Transverse colon (tissue), 4 donors: ENCODE measurements at regions not wholly inside any gene's neighbourhood (a gene's known extent, or its start where the extent isn't known, plus 50 kb on each side); places are given as distances from the start of the nearest gene placed in this dataset.

Experiments used
- DNase-seq: peaks from one replicate; pipeline ENCODE4 v3.0.0-alpha.2; 2019
- H3K27ac ChIP-seq, 4 donors: fragments of 200-600 bp; sonication (generic); 2 replicates each; pipeline ENCODE4 v1.5.1; 2016 to 2018; ENCODE audit warnings: inconsistent platforms in 4 of 4
- H3K27me3 ChIP-seq: fragments of 200-600 bp; sonication (generic); 2 replicates; pipeline ENCODE4 v1.5.1; 2017; ENCODE audit warnings: inconsistent platforms
- H3K36me3 ChIP-seq, 4 donors: fragments of 200-600 bp; sonication (generic); 2 replicates each; pipeline ENCODE4 v1.5.1; 2017 to 2019; ENCODE audit warnings: inconsistent platforms in 4 of 4
- H3K4me1 ChIP-seq, 4 donors: fragments of 200-600 bp; sonication (generic); 2 replicates each; pipeline ENCODE4 v1.5.1; 2017 to 2020; ENCODE audit warnings: inconsistent platforms in 4 of 4
- H3K4me3 ChIP-seq, 4 donors: fragments of 200-600 bp; sonication (generic); 1 replicate in 1 of 4; 2 replicates in 3 of 4; pipeline versions ENCODE4 v1.5.1 to v1.6.1; 2017 to 2019; ENCODE audit warnings: inconsistent platforms in 4 of 4
- H3K9me3 ChIP-seq, 2 donors: fragments of 200-600 bp; sonication (generic); 2 replicates each; pipeline ENCODE4 v1.5.1; 2017 to 2019; ENCODE audit warnings: inconsistent platforms in 2 of 2
- EP300 ChIP-seq: sonication (generic); formaldehyde crosslinking; IDR thresholded peaks from one replicate; pipeline ENCODE4 v1.6.1; 2017; ENCODE audit warnings: antibody characterized with exemption, low read depth
- POLR2A ChIP-seq: fragments of 450-650 bp; IDR thresholded peaks from one replicate; pipeline ENCODE4 v1.6.1; 2016; ENCODE audit warnings: antibody characterized with exemption, mild to moderate bottlenecking, moderate library complexity
- POLR2AphosphoS5 ChIP-seq, 3 donors: sonication (generic); formaldehyde crosslinking; IDR thresholded peaks; one replicate each; pipeline ENCODE4 v1.6.1; 2016; ENCODE audit warnings: antibody characterized with exemption in 3 of 3
- WGBS, 2 donors: methylation state at CpG; one replicate each; pipeline ENCODE4 v1.1.5; 2018; ENCODE audit warnings: low coverage in 1 of 2; 5-methylcytosine and 5-hydroxymethylcytosine counted together
- in situ Hi-C, 4 donors: fragments of 200-750 bp; cut with MboI; loops; one replicate each; pipeline versions ENCODE4 v1.15.0 to v1.15.1; 2017; ENCODE audit warnings: low sequenced_read_pairs in 3 of 4, low pct_ligation_motif_present in 1 of 4, low pct_unique_long_range_greater_than_20kb in 1 of 4
- intact Hi-C: fragments of 100-400 bp; cut with DNase I; formaldehyde crosslinking; loops from one replicate; pipeline ENCODE4 v1.15.1; 2023; ENCODE audit warnings: low total_unique reads
- TF ChIP-seq, protein P1 (sequence below), 5 experiments: fragments of 200-600 bp in 3 of 5; fragments of 450-650 bp in 2 of 5; sonication (generic) in 3 of 5; IDR thresholded peaks; 1 replicate in 2 of 5; 2 replicates in 3 of 5; pipeline ENCODE4 v1.5.1; 2016 to 2017; ENCODE audit warnings: antibody characterized with exemption in 5 of 5, inconsistent platforms in 3 of 5, mild to moderate bottlenecking in 2 of 5, moderate library complexity in 1 of 5

GRCh38 chr7:13050703-13051102 lies 363.3 kb downstream of the ARL4A start:
- WGBS, 2 donors, result 40 to 45% methylated on average over 2 of the region's 2 CpGs
- in situ Hi-C loops (no loop called here), intact Hi-C loops (no loop called here)
- Histone ChIP-seq H3K9me3 (no peaks in the 10 kb centered on the region), H3K27me3 (no peaks in the 10 kb centered on the region), H3K36me3 (no peaks in the 10 kb centered on the region), H3K4me3 (no peak overlapping the region), H3K27ac (no peak overlapping the region), H3K4me1 (no peaks in the 10 kb centered on the region)
- no peak for DNase-seq
- no peak for TF ChIP-seq EP300
- TF ChIP-seq, protein P1, sequence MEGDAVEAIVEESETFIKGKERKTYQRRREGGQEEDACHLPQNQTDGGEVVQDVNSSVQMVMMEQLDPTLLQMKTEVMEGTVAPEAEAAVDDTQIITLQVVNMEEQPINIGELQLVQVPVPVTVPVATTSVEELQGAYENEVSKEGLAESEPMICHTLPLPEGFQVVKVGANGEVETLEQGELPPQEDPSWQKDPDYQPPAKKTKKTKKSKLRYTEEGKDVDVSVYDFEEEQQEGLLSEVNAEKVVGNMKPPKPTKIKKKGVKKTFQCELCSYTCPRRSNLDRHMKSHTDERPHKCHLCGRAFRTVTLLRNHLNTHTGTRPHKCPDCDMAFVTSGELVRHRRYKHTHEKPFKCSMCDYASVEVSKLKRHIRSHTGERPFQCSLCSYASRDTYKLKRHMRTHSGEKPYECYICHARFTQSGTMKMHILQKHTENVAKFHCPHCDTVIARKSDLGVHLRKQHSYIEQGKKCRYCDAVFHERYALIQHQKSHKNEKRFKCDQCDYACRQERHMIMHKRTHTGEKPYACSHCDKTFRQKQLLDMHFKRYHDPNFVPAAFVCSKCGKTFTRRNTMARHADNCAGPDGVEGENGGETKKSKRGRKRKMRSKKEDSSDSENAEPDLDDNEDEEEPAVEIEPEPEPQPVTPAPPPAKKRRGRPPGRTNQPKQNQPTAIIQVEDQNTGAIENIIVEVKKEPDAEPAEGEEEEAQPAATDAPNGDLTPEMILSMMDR (IDR thresholded peaks at IDR 0.05), result no peak
- no peak for TF ChIP-seq POLR2AphosphoS5 (IDR thresholded peaks at IDR 0.05)
- no peak for TF ChIP-seq POLR2A

DNA sequence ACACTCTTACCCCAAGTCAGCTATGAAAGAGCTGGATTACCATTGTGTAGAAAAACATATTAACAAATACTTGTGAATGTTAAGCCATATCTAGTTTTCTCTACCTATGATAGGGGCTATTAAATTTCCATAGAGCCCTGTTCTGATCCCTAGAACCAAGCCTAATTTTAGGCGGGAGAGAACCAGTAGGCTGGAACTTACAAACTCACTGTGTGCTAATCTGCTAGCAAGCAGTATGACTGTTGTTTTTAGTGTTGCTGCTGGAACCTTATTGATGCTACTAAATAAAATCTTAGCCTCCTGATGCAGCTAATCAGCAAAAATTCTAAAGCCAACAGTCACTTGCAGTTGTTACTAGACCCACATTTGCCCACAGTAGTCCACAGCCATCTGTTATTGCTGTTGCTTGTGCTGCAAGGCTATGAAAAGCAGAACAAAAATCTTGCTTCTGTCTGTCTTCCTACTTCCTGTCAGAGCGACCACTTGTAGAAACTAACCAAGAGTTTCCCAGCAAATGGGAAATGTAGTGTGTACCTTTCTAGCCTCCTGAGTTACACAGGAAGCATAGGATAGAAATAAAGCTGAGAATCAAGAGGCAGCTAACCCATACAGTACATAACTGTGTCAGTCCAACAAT lies 368.4 kb downstream of the ARL4A start:
- 69% methylated on average over 2 of the region's 2 CpGs; no CpG with 5 or more reads in 1 of the 2 donors for WGBS, 2 donors
- DNase-seq, result no peak
- Histone ChIP-seq H3K36me3 (no peaks in the 10 kb centered on the region), H3K9me3 (no peaks in the 10 kb centered on the region), H3K4me1 (peaks cover 0 to 7% (median 0%) of the 10 kb centered on the region in 4 donors), H3K27me3 (no peaks in the 10 kb centered on the region), H3K27ac (no peak overlapping the region), H3K4me3 (no peak overlapping the region)
- intact Hi-C loops (no loop called here), in situ Hi-C loops (no loop called here)
- TF ChIP-seq EP300 (no peak), POLR2A (no peak), POLR2AphosphoS5 (IDR thresholded peaks at IDR 0.05) (no peak)
- TF ChIP-seq, protein P1 (IDR thresholded peaks at IDR 0.05), result no peak

DNA sequence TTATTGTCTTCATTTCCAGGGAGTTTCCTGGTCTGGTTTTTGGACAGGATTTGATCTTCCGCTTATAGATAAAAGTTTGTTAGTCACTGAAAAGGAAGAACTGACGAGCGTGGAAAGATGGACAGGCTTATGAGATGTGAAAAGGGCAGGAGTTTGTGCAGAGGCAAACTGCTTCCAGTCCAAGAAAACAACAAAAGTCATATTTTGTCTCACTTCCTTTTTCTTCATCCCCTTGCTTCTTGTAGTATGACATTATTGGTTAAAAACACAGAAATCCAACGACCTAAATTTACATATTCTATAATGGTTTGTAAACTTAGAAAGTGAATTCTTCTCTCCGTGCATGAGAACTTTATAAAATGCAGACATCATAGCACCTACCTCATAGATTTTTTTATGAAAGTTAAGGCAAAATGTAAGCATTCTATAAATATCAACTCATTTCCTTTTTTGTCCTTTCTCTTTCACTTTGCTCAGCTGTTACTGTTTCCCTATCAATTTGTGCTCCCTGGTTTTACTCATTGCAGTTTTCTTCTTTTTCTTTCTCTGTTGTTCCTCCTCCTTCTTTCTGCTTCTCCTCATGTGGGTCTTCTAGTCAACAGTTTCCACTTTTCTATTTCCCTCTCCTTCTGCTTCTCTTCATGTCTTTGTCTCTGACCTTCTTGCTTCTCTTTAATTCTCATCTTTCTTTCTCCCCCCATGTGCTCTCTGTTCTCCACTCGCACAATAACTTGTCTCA lies 370.2 kb downstream of the ARL4A start:
- H3K36me3 ChIP-seq, result no peaks in the 10 kb centered on the region
- peaks cover 0 to 7% (median 0%) of the 10 kb centered on the region in 4 donors for H3K4me1 ChIP-seq
- in situ Hi-C loops, result no loop called here
- TF ChIP-seq, protein P1 (IDR thresholded peaks at IDR 0.05), result no peak
- no peak for TF ChIP-seq EP300
- H3K27me3 ChIP-seq, result no peaks in the 10 kb centered on the region
- 66 to 78% methylated on average over 6 of the region's 6 CpGs for WGBS, 2 donors
- intact Hi-C loops, result no loop called here
- peak overlapping the region in 1 of 4 donors; percentile 18 for H3K27ac ChIP-seq
- DNase-seq, result no peak
- H3K9me3 ChIP-seq, result no peaks in the 10 kb centered on the region
- H3K4me3 ChIP-seq, result no peak overlapping the region

GRCh38 chr7:13060173-13060572 lies 372.7 kb downstream of the ARL4A start:
- 81 to 91% methylated on average over 2 of the region's 2 CpGs for WGBS, 2 donors
- Histone ChIP-seq H3K27me3 (no peaks in the 10 kb centered on the region), H3K27ac (no peak overlapping the region), H3K4me3 (no peak overlapping the region), H3K4me1 (peaks cover 0 to 7% (median 0%) of the 10 kb centered on the region in 4 donors), H3K36me3 (no peaks in the 10 kb centered on the region), H3K9me3 (no peaks in the 10 kb centered on the region)
- intact Hi-C loops (no loop called here), in situ Hi-C loops (no loop called here)
- DNase-seq, result no peak
- TF ChIP-seq EP300, result no peak
- TF ChIP-seq, protein P1 (IDR thresholded peaks at IDR 0.05), result no peak
- no peak for TF ChIP-seq POLR2AphosphoS5 (IDR thresholded peaks at IDR 0.05)
- TF ChIP-seq POLR2A, result no peak
